A549 (cell line): ENCODE measurements at regions not wholly inside any gene's neighbourhood (a gene's known extent, or its start where the extent isn't known, plus 50 kb on each side); places are given as distances from the start of the nearest gene placed in this dataset.

Experiments used
- ATAC-seq, 2 experiments: fragments of 200-7000 bp in 1 of 2; fragments of >200 bp in 1 of 2; cut with Nextera tagmentation in 1 of 2; cut with Tn5 transposase in 1 of 2; 3 replicates each; pipeline versions ENCODE4 v1.8.0 to v1.9.1; 2018 to 2020; ENCODE audit warnings: mild to moderate bottlenecking in 1 of 2, moderate library complexity in 1 of 2
- CTCF ChIA-PET: fragments of 300-600 bp; sonication (Branson Sonifier 250); formaldehyde crosslinking; extraction: SDS; loops from one replicate; lab custom pipeline; 2021; ENCODE audit warnings: antibody characterized with exemption, inconsistent platforms; lab: Yijun Ruan, JAX
- POLR2A ChIA-PET: fragments of 350-600 bp; formaldehyde crosslinking; extraction: SDS; loops from one replicate; lab custom pipeline; 2021; ENCODE audit warnings: antibody characterized with exemption, inconsistent platforms; lab: Yijun Ruan, JAX
- DNase-seq, 2 experiments: peaks; one replicate each; pipeline versions ENCODE4 v3.0.0 to v3.0.0-alpha.2; 2011 to 2016; ENCODE audit warnings: low read depth in 1 of 2, low spot score in 1 of 2
- FAIRE-seq: peaks from 2 replicates; lab custom pipeline; 2011; peaks lifted over from hg19 to GRCh38; lab: Jason Lieb, UNC
- H3K27ac ChIP-seq, 2 experiments: fragments of >200 bp; sonication (Bioruptor Twin); formaldehyde crosslinking; 3 replicates each; pipeline ENCODE4 v1.5.1; 2016 to 2017
- H3K4me1 ChIP-seq: fragments of >200 bp; sonication (Bioruptor Twin); formaldehyde crosslinking; 3 replicates; pipeline ENCODE4 v1.6.1; 2016
- H3K4me2 ChIP-seq: fragments of >200 bp; sonication (Bioruptor Twin); formaldehyde crosslinking; 3 replicates; pipeline ENCODE4 v1.6.1; 2016
- H3K4me3 ChIP-seq: fragments of >200 bp; sonication (Bioruptor Twin); formaldehyde crosslinking; 3 replicates; pipeline ENCODE4 v1.5.1; 2016
- H3K9me3 ChIP-seq: fragments of >200 bp; sonication (Bioruptor Twin); formaldehyde crosslinking; 3 replicates; pipeline ENCODE4 v1.6.1; 2016
- BCL3 ChIP-seq: fragments of >200 bp; sonication (Bioruptor Twin); formaldehyde crosslinking; IDR thresholded peaks from 3 replicates; pipeline ENCODE4 v1.6.1; 2016
- BHLHE40 ChIP-seq: IDR thresholded peaks from 2 replicates; pipeline ENCODE4 v1.6.1; 2012; ENCODE audit warnings: low read depth, low read length, inconsistent platforms
- CHD2 ChIP-seq: fragments of 150-350 bp; IDR thresholded peaks from 2 replicates; pipeline ENCODE4 v1.6.1; 2014; ENCODE audit warnings: low read length; ENCODE audit not compliant: partially characterized antibody
- CHD4 ChIP-seq: fragments of 200-600 bp; sonication (generic); IDR thresholded peaks from 2 replicates; pipeline ENCODE4 v1.6.1; 2016; ENCODE audit warnings: antibody characterized with exemption, mild to moderate bottlenecking, borderline replicate concordance
- CTCF ChIP-seq: fragments of >200 bp; sonication (Bioruptor Twin); formaldehyde crosslinking; IDR thresholded peaks from 3 replicates; pipeline ENCODE4 v1.5.1; 2016
- E2F6 ChIP-seq: IDR thresholded peaks from 2 replicates; pipeline ENCODE4 v1.6.1; 2012; ENCODE audit warnings: low read depth, borderline replicate concordance
- EHF ChIP-seq: fragments of 250-450 bp; sonication (Bioruptor Pico); IDR thresholded peaks from 2 replicates; pipeline ENCODE4 v1.5.0; 2020; ENCODE audit warnings: mild to moderate bottlenecking
- ELK1 ChIP-seq: fragments of 150-350 bp; IDR thresholded peaks from 2 replicates; pipeline ENCODE4 v1.6.1; 2014; ENCODE audit warnings: low read depth, mild to moderate bottlenecking, low read length
- ESRRA ChIP-seq: fragments of 150-350 bp; IDR thresholded peaks from 2 replicates; pipeline ENCODE4 v1.6.1; 2014; ENCODE audit warnings: mild to moderate bottlenecking, low read length, borderline replicate concordance
- FOXS1 ChIP-seq: fragments of 250-450 bp; sonication (Bioruptor Pico); IDR thresholded peaks from 2 replicates; pipeline ENCODE4 v1.5.0; 2020; ENCODE audit warnings: mild to moderate bottlenecking, moderate library complexity
- GATA3 ChIP-seq: IDR thresholded peaks from 2 replicates; pipeline ENCODE4 v1.6.1; 2012; ENCODE audit warnings: borderline replicate concordance
- HES2 ChIP-seq: fragments of >200 bp; sonication (Bioruptor Twin); formaldehyde crosslinking; IDR thresholded peaks from 2 replicates; pipeline ENCODE4 v1.6.1; 2016
- JUNB ChIP-seq: fragments of >200 bp; sonication (Bioruptor Twin); formaldehyde crosslinking; IDR thresholded peaks from 2 replicates; pipeline ENCODE4 v1.6.1; 2016
- MAX ChIP-seq: IDR thresholded peaks from 2 replicates; pipeline ENCODE4 v1.6.1; 2012
- MAZ ChIP-seq: fragments of 150-350 bp; IDR thresholded peaks from 2 replicates; pipeline ENCODE4 v1.6.1; 2014; ENCODE audit warnings: antibody characterized with exemption, low read depth, low read length, borderline replicate concordance
- NPAS2 ChIP-seq: fragments of 250-450 bp; sonication (Bioruptor Pico); IDR thresholded peaks from 2 replicates; pipeline ENCODE4 v1.8.0; 2022; ENCODE audit warnings: mild to moderate bottlenecking, moderate library complexity, borderline replicate concordance
- PHF8 ChIP-seq: fragments of 200-600 bp; sonication (generic); IDR thresholded peaks from 2 replicates; pipeline ENCODE4 v1.6.1; 2016; ENCODE audit warnings: low read depth, mild to moderate bottlenecking, antibody characterized with exemption, moderate library complexity, borderline replicate concordance
- POLR2AphosphoS2 ChIP-seq: conservative IDR thresholded peaks from 2 replicates; pipeline ENCODE4 v1.6.1; 2012; ENCODE audit warnings: low read length, improper control_type of control experiment, inconsistent platforms
- RFX5 ChIP-seq: fragments of 450-650 bp; IDR thresholded peaks from 2 replicates; pipeline ENCODE4 v1.7.1; 2014; ENCODE audit warnings: antibody characterized with exemption, mild to moderate bottlenecking, moderate library complexity
- TFCP2L1 ChIP-seq: fragments of 250-450 bp; sonication (Bioruptor Pico); IDR thresholded peaks from 2 replicates; pipeline ENCODE4 v1.5.0; 2021; ENCODE audit warnings: mild to moderate bottlenecking
- WGBS: methylation state at CpG from one replicate; pipeline ENCODE4 v1.1.6; 2017; ENCODE audit errors: missing lambda C conversion rate; 5-methylcytosine and 5-hydroxymethylcytosine counted together

GRCh38 chrY:19268331-19268730 lies 476.2 kb downstream of the KDM5D start:
- Histone ChIP-seq H3K4me3 (no peak overlapping the region), H3K27ac (no peak overlapping the region), H3K4me1 (peaks cover 9% of the 10 kb centered on the region; the same call in 1 of the 3 replicates), H3K4me2 (0 out of 3 replicates have a peak overlapping the region, but pooled peaks have one; percentile 5), H3K9me3 (no peaks in the 10 kb centered on the region)
- ChIA-PET CTCF (no interaction called here), POLR2A (no interaction called here)
- ATAC-seq (no peak), FAIRE-seq (no peak), DNase-seq (peak in 1 of 2 experiments; percentile 29)
- TF ChIP-seq ESRRA (no peak), BCL3 (no peak)
- WGBS: 33% methylated on average over 2 of the region's 2 CpGs

- ATAC-seq (no peak), FAIRE-seq (no peak), DNase-seq (peak in 1 of 2 experiments; percentile 7)
- CTCF ChIA-PET: no interaction called here
- Histone ChIP-seq H3K4me2 (no peak overlapping the region), H3K4me3 (no peak overlapping the region), H3K4me1 (peaks cover 9% of the 10 kb centered on the region; the same call in 1 of the 3 replicates), H3K27ac (no peak overlapping the region), H3K9me3 (no peaks in the 10 kb centered on the region)
- POLR2A ChIA-PET: no interaction called here
- no peak for TF ChIP-seq PHF8
- no peak for TF ChIP-seq JUNB
- TF ChIP-seq MAZ: no peak
- no peak for TF ChIP-seq CHD2
- no peak for TF ChIP-seq FOXS1 (CRISPR knock-in tag)
- no peak for TF ChIP-seq CTCF
- no peak for TF ChIP-seq TFCP2L1 (CRISPR knock-in tag)
- TF ChIP-seq POLR2AphosphoS2: no peak
- no peak for TF ChIP-seq EHF (CRISPR knock-in tag)
- TF ChIP-seq HES2: no peak
- no peak for TF ChIP-seq RFX5
- no peak for TF ChIP-seq NPAS2 (CRISPR knock-in tag)
- no peak for TF ChIP-seq BHLHE40
- TF ChIP-seq E2F6: no peak
- no peak for TF ChIP-seq BCL3
- no peak for TF ChIP-seq MAX
- TF ChIP-seq GATA3: no peak
- no peak for TF ChIP-seq CHD4
- TF ChIP-seq ELK1: no peak
- WGBS: 7% methylated on average over 2 of the region's 2 CpGs
Measured at GRCh38 chrY:19265404-19265803, 479.1 kb downstream of the KDM5D start.
